Body of pancreas (tissue), 4 donors: ENCODE measurements at regions not wholly inside any gene's neighbourhood (a gene's known extent, or its start where the extent isn't known, plus 50 kb on each side); places are given as distances from the start of the nearest gene placed in this dataset.

ENCODE experiments used
- ATAC-seq: fragments of 150-250 bp; one replicate; pipeline ENCODE4 v1.9.1; 2016
- DNase-seq, 4 donors: peaks; one replicate each; pipeline ENCODE4 v3.0.0-alpha.2; 2019
- H3K27ac ChIP-seq, 4 donors: fragments of 200-600 bp; sonication (generic); 1 replicate in 3 of 4; 2 replicates in 1 of 4; pipeline versions ENCODE4 v1.5.1 to v1.6.1; 2016 to 2019; ENCODE audit warnings: mild to moderate bottlenecking in 1 of 4, mixed read lengths in 1 of 4, moderate library complexity in 1 of 4
- H3K27me3 ChIP-seq, 2 donors: fragments of 200-600 bp; sonication (generic); one replicate each; pipeline ENCODE4 v1.6.0; 2016; ENCODE audit warnings: mild to moderate bottlenecking in 1 of 2
- H3K36me3 ChIP-seq, 2 donors: fragments of 200-600 bp; sonication (generic); replicated peaks in 1 of 2; 2 replicates each; pipeline ENCODE4 v1.5.1; 2016; ENCODE audit warnings: low read depth in 2 of 2; ENCODE audit not compliant: insufficient read depth in 1 of 2
- H3K4me1 ChIP-seq: fragments of 200-600 bp; sonication (generic); one replicate; pipeline ENCODE4 v1.6.0; 2016
- H3K4me3 ChIP-seq, 2 donors: fragments of 200-600 bp; sonication (generic); 1 replicate in 1 of 2; 2 replicates in 1 of 2; pipeline ENCODE4 v1.5.1; 2016 to 2019
- H3K9me3 ChIP-seq, 3 donors: fragments of 200-600 bp; sonication (generic); 1 replicate in 2 of 3; 2 replicates in 1 of 3; pipeline ENCODE4 v1.5.1; 2016
- CTCF ChIP-seq, 7 experiments: fragments of 450-650 bp in 4 of 7; fragments of 200-600 bp in 3 of 7; sonication (generic) in 3 of 7; IDR thresholded peaks; one replicate each; pipeline ENCODE4 v1.5.1; 2016 to 2019; ENCODE audit warnings: antibody characterized with exemption in 7 of 7
- POLR2A ChIP-seq, 3 donors: fragments of 450-650 bp; IDR thresholded peaks; one replicate each; pipeline ENCODE4 v1.6.1; 2016; ENCODE audit warnings: antibody characterized with exemption in 3 of 3, mild to moderate bottlenecking in 2 of 3
- WGBS, 2 donors: methylation state at CpG; one replicate each; pipeline ENCODE4 v1.1.5; 2017; 5-methylcytosine and 5-hydroxymethylcytosine counted together
- intact Hi-C: fragments of 100-400 bp; cut with DNase I; formaldehyde crosslinking; loops from one replicate; pipeline ENCODE4 v1.15.1; 2023

- no peaks in the 10 kb centered on the region for H3K4me1 ChIP-seq
- H3K27me3 ChIP-seq = no peaks in the 10 kb centered on the region
- intact Hi-C loops = no loop called here
- no peaks in the 10 kb centered on the region for H3K9me3 ChIP-seq
- H3K27ac ChIP-seq = no peak overlapping the region
- WGBS, 2 donors = 76 to 93% methylated on average over 6 to 9 of the region's 9 CpGs
- H3K4me3 ChIP-seq = no peak overlapping the region
- DNase-seq (no peak), ATAC-seq (no peak)
- H3K36me3 ChIP-seq = no peaks in the 10 kb centered on the region
- TF ChIP-seq POLR2A (IDR thresholded peaks at IDR 0.05) (no peak), CTCF (IDR thresholded peaks at IDR 0.05) (no peak)
Measured at GRCh38 chr22:48649031-48649430, 1178.6 kb downstream of the BRD1 start.

DNA sequence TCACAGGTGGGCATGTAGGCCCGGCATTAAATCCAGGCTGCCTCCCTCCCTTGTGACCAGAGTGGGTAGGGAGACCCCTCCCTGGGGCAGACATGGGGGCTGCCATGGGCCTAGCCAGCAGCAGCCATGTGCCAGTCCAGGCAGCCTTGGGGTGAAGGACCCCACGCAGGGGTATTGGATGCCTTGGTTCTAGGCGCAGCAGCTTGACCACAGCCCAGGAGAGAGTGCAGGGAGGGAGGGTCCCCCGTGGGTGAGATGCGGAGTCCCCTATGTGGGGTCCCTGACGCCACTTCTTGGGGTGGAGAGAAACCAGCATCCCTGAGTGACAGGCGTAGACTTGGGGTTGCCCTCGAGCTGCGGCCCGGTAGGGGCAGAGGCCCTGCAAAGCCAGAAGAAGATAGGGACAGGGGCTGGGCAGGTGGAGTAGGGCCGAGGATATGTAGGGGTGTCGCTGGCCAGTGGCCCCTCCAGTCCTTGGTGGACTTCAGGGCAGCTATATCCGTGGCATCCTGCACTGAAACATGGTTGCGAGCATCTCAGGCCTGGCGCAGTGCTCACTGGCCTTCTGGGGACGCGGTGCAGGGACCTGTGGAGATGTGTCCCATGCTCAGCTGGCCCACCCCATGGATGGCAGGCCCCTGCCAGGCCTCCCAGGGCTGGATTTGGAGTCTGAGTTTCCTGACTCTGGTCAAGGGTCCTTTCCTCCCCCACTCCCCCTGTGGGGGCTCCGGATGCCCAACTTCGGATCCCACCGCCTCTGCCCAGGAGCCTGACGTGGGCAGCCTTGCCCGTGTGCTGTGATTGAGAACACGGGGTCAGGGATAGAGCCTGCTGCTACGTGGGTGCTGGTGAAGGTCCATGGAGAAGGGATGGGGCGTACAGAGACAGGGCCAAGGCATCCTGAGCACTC, 1179.8 kb downstream of the BRD1 start:
- intact Hi-C loops = no loop called here
- no peak for ATAC-seq

DNA sequence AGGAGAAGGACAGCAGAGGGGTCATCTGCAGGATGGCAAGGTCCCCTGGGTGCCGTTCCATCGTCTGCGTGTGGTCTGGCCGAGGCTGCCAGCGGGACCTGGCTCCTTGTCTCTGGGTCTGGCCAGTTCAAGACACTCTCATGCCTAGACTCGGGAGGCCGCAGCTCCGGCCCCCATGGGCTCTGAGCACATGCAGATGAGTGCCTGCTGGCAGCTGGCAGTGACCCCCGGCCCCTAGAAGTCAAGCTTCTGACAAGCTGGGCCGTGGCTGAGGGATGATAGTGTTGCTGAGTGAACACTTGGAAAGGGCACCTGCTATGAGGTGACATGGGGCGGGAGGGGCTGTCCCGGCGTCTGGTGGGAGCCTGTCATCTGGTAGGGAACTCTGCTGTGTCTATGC, 1180.6 kb downstream of the BRD1 start:
- Histone ChIP-seq H3K27me3 (no peaks in the 10 kb centered on the region), H3K4me1 (no peaks in the 10 kb centered on the region), H3K4me3 (no peak overlapping the region), H3K27ac (no peak overlapping the region), H3K36me3 (no peaks in the 10 kb centered on the region), H3K9me3 (no peaks in the 10 kb centered on the region)
- intact Hi-C loops = no loop called here
- ATAC-seq (no peak), DNase-seq (no peak)
- TF ChIP-seq POLR2A (IDR thresholded peaks at IDR 0.05) (no peak), CTCF (IDR thresholded peaks at IDR 0.05) (no peak)
- 73 to 80% methylated on average over 2 to 13 of the region's 13 CpGs for WGBS, 2 donors

More for the DNA sequence above, 1179.8 kb downstream of the BRD1 start:
- WGBS, 2 donors = 80 to 84% methylated on average over 13 to 25 of the region's 25 CpGs
- no peaks in the 10 kb centered on the region for H3K4me1 ChIP-seq
- DNase-seq = no peak
- H3K36me3 ChIP-seq = no peaks in the 10 kb centered on the region
- no peaks in the 10 kb centered on the region for H3K27me3 ChIP-seq
- H3K27ac ChIP-seq = no peak overlapping the region
- H3K9me3 ChIP-seq = no peaks in the 10 kb centered on the region
- no peak for TF ChIP-seq POLR2A (IDR thresholded peaks at IDR 0.05)
- TF ChIP-seq CTCF (IDR thresholded peaks at IDR 0.05) = no peak
- no peak overlapping the region for H3K4me3 ChIP-seq

DNA sequence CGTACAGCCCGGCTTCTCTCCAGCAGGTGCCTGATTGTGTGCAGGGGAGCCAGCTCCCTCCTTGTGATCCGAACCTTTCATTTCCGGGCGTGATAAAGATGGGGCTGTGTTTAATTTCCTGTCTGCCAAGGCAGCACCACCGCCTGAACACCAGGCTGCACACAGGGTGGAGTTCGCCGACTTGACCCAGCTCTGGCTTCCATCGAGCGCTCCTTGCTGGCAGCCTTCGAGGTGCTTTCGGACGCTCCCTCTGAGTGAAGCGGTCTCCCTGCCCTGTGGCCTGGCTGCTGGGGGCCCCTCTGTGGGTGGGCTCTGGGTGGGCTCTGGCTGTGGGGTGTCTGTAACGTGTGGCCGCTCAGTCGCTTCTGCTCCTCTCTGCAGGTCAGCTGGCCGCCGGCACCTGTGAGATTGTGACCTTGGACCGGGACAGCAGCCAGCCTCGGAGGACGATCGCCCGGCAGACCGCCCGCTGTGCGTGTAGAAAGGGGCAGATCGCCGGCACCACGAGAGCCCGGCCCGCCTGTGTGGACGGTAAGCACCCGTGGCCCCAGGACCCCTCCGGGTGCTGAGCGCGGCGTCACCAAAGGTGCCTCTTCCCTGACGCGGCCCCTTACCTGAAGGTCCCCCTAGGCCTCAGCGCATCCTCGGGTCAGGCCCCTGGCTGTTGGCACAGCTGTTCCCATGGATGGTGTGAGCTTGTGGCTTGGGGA, 1181.3 kb downstream of the BRD1 start:
- ATAC-seq (no peak), DNase-seq (no peak)
- Histone ChIP-seq H3K27me3 (no peaks in the 10 kb centered on the region), H3K27ac (no peak overlapping the region), H3K4me3 (no peak overlapping the region), H3K36me3 (no peaks in the 10 kb centered on the region), H3K4me1 (no peaks in the 10 kb centered on the region), H3K9me3 (no peaks in the 10 kb centered on the region)
- TF ChIP-seq POLR2A (IDR thresholded peaks at IDR 0.05) = no peak
- no peak for TF ChIP-seq CTCF (IDR thresholded peaks at IDR 0.05)
- 78% methylated on average over 28 to 38 of the region's 42 CpGs for WGBS, 2 donors
- intact Hi-C loops = no loop called here
